T-helper 2 cell (primary cell): ENCODE measurements at regions not wholly inside any gene's neighbourhood (a gene's known extent, or its start where the extent isn't known, plus 50 kb on each side); places are given as distances from the start of the nearest gene placed in this dataset.
"Not testable (repeated sequence)": the region's sequence is repeated elsewhere in the genome, so short reads cannot be mapped to it uniquely, and the experiment has no call there.

Experiments used
- DNase-seq, 5 experiments: peaks; one replicate each; pipeline versions ENCODE4 v3.0.0 to v3.0.0-alpha.2; 2012 to 2022

- not testable (repeated sequence) for DNase-seq
These were observed 188.0 kb downstream of the MMUT start for GRCh38 chr6:49274809-49275769.

- no peak for DNase-seq
These were observed 193.9 kb downstream of the MMUT start for GRCh38 chr6:49269190-49269589.

GRCh38 chr6:49264909-49265308, 198.1 kb downstream of the MMUT start:
- DNase-seq = no peak

- no peak for DNase-seq
These were observed 198.6 kb downstream of the MMUT start for GRCh38 chr6:49264496-49264895.

GRCh38 chr6:49257549-49257948, 205.5 kb downstream of the MMUT start:
- DNase-seq = no peak

- DNase-seq = no peak
These were observed 207.7 kb downstream of the MMUT start for GRCh38 chr6:49255335-49255734.

GRCh38 chr6:49252901-49253300, 210.2 kb downstream of the MMUT start:
- no peak for DNase-seq

GRCh38 chr6:49233483-49233882, 229.6 kb downstream of the MMUT start:
- no peak for DNase-seq

- no peak for DNase-seq
These were observed 237.6 kb downstream of the MMUT start for GRCh38 chr6:49225471-49225870.

- DNase-seq = no peak
These were observed 242.8 kb downstream of the MMUT start for GRCh38 chr6:49220293-49220692.

GRCh38 chr6:49205526-49205925, 257.5 kb downstream of the MMUT start:
- DNase-seq = no peak

- DNase-seq = no peak
These were observed 260.0 kb downstream of the MMUT start for GRCh38 chr6:49202924-49203536.

- no peak for DNase-seq
These were observed 265.0 kb downstream of the MMUT start for GRCh38 chr6:49198015-49198414.

- not testable (repeated sequence) for DNase-seq
These were observed 300.7 kb downstream of the MMUT start for GRCh38 chr6:49162379-49162778.

- DNase-seq = no peak
These were observed 307.7 kb downstream of the MMUT start for GRCh38 chr6:49155316-49155715.

GRCh38 chr6:49151957-49152356, 311.1 kb downstream of the MMUT start:
- DNase-seq = no peak

- no peak for DNase-seq
These were observed 311.6 kb downstream of the MMUT start for GRCh38 chr6:49151461-49151860.

GRCh38 chr6:49151033-49151432, 312.0 kb downstream of the MMUT start:
- no peak for DNase-seq

- no peak for DNase-seq
These were observed 317.8 kb downstream of the MMUT start for GRCh38 chr6:49145280-49145679.

- no peak for DNase-seq
These were observed 320.5 kb downstream of the MMUT start for GRCh38 chr6:49142421-49143151.

- DNase-seq = no peak
These were observed 341.1 kb downstream of the MMUT start for GRCh38 chr6:49121970-49122369.

- no peak for DNase-seq
These were observed 344.6 kb downstream of the MMUT start for GRCh38 chr6:49118478-49118877.

GRCh38 chr6:49110916-49111315, 352.1 kb downstream of the MMUT start:
- DNase-seq = no peak
